ENCODE measurements at regions not wholly inside any gene's neighbourhood (a gene's known extent, or its start where the extent isn't known, plus 50 kb on each side); places are given as distances from the start of the nearest gene placed in this dataset.

- TF ChIP-seq CTCF (IDR thresholded peaks at IDR 0.05) (no peak), POLR2A (IDR thresholded peaks at IDR 0.05) (no peak), EP300 (IDR thresholded peaks at IDR 0.05) (no peak)
Observed at GRCh38 chr3:159401069-159401468, 587.6 kb upstream of the IL12A start.
